Islet of Langerhans (tissue), 1 donor: ENCODE measurements at regions not wholly inside any gene's neighbourhood (a gene's known extent, or its start where the extent isn't known, plus 50 kb on each side); places are given as distances from the start of the nearest gene placed in this dataset.
"Not testable (repeated sequence)": the region's sequence is repeated elsewhere in the genome, so short reads cannot be mapped to it uniquely, and the experiment has no call there.

Source experiments
- FAIRE-seq: peaks from one replicate; lab custom pipeline; 2011; peaks lifted over from hg19 to GRCh38; lab: Jason Lieb, UNC

DNA sequence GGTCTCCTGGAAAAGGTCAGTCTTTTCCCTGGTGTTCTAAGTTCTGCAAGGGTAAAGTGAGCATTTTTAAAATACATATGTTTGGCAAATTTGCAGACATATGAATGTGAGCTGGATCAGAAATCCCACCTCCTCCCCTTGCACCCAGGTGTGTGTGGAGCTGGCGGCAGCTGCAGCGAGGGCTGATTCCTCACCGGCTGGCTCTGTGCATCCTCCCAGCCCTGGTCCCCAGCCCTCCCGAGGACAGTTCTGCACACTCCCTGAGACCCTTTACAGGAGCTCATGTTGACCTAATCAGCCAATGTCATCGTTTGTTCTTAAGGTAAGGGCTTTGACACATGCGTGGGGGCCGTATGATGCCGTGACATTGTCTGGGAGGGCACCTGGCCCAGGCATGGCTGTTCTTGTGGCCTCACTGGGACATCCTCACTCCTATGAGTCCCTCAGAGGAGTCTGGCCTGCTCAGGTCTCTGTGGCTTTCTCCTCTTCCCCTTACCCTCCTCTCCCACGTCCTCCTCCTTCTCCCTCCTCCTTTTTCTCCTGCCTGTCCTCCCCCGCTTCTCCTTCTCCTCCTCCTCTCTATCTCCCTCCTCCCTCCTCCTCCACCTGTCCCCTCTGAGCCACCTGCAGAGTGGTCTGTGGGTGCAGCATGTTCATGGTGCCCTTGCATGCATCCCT lies 289.2 kb upstream of the SFSWAP start:
- no peak for FAIRE-seq

GRCh38 chr12:131422187-131422520 lies 288.7 kb upstream of the SFSWAP start:
- FAIRE-seq = no peak

DNA sequence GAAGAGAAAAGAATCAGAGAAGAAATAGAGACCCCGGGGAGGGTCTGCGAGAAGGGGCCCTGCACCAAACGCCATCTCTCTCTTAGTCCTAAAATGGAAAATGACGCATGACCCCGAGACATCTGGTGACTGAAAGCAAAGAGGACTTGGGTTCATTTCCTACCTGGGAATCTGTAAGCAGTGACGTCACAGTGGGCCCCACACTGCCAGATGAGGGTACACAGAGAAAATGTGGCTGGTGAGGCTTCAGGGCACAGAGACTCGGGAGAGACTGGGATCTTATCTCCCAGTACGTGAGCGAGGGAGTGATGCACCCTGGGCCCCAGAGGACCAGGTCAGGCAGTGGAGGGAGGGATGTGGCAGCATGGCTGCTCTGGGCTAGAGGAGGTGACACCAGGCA lies 288.1 kb upstream of the SFSWAP start:
- no peak for FAIRE-seq

GRCh38 chr12:131424270-131424669 lies 286.6 kb upstream of the SFSWAP start:
- no peak for FAIRE-seq

- no peak for FAIRE-seq
Measured at GRCh38 chr12:131425112-131426075, 285.5 kb upstream of the SFSWAP start.

DNA sequence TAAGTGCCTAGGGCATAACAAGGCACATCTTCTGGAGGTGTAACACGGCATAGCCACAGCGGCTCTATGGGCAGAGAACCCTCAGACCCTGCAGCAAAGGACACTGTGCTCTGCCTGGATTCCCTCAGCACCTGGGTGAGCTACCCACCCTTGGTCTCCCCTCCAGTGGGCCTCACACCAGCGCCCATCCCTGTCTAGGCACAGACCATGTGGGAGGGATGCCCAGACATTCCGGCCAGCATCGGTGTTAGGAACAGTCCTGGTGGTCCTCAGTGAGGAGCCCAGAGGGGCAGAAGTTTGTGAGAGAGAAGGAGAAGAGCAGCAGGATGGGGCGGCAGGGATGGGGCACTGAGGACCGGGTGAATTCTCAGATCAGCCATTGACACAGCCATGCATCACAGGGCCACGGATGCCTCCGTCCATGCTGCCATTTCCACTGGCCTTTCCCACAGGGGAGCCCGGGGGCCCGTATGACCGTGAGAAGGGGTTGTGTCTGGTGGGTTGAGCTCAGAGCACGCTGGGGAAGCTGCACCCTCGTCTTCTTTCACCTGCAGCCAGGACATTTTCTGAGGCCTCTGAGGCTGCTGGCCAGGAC lies 282.7 kb upstream of the SFSWAP start:
- FAIRE-seq = no peak

GRCh38 chr12:131429221-131429620 lies 281.7 kb upstream of the SFSWAP start:
- FAIRE-seq = not testable (repeated sequence)

DNA sequence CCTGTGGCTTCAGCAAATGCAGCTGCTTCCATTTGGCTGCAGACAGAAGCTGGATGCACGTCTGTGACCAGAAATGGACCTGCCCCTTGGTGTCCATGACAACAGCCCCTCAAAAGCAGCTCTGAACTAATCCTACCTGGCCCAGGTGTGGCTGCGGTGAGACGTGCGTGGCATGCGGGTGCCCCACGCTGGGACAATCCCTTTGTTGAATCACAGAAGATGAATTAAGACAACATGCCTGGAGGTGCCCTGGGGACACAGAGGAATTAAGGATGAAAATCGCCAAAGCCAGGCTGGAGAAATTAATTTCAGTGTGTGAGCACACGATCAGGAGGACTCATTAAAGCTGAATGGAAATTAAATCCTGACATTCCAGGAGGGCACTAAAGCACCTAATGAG lies 281.2 kb upstream of the SFSWAP start:
- not testable (repeated sequence) for FAIRE-seq

DNA sequence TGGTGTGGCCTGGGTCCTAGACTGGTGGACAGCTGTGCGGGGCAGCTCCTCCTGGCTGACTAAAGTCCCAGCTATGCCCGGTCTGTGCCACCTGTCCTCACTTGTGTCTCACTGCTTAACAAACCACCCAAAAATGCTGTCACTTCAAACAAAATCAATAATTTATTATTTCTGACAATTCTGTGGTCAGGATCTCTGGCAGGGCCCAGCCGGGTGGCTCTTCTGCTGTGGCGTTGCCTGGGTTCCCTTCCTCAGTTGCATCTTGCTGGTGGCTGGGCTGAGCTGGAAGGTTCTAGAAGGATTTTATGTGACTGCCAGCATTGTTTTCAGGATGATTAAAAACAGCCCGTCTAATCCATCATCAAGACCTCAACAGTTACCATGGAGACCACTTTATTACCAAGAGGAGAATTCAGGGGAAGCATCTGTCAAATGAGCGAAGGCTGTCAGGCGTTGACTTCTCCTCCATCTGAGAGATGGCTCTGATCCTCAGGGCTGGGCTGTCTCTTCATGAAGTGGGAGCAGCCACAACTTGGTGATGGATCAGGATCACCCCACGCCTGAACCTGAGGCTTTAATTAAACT lies 280.6 kb upstream of the SFSWAP start:
- no peak for FAIRE-seq

DNA sequence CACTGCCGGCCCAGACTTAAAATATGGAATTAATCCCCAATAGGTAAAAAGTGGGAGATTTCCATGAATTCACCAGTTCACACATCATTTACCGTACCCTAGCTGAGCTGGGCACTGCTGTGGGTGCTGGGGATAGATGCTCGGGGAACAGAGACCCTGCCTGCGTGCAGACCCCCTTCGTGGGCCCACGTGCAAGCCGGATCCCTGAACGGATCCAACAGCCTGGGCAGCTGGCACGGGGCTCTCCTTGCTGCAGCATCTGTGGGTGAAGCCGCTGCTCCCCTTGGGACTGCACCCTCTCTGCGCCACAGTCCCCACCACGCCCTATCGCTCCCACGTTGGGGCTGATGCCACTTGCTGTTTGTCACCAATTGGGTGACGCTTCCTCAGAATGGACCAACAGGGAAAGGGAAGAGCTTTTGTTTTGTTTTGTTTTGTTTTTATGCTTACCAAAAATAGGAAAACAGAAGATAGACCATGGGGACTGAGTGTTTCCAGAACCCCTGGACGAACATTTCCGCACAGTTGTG lies 279.7 kb upstream of the SFSWAP start:
- FAIRE-seq = not testable (repeated sequence)

DNA sequence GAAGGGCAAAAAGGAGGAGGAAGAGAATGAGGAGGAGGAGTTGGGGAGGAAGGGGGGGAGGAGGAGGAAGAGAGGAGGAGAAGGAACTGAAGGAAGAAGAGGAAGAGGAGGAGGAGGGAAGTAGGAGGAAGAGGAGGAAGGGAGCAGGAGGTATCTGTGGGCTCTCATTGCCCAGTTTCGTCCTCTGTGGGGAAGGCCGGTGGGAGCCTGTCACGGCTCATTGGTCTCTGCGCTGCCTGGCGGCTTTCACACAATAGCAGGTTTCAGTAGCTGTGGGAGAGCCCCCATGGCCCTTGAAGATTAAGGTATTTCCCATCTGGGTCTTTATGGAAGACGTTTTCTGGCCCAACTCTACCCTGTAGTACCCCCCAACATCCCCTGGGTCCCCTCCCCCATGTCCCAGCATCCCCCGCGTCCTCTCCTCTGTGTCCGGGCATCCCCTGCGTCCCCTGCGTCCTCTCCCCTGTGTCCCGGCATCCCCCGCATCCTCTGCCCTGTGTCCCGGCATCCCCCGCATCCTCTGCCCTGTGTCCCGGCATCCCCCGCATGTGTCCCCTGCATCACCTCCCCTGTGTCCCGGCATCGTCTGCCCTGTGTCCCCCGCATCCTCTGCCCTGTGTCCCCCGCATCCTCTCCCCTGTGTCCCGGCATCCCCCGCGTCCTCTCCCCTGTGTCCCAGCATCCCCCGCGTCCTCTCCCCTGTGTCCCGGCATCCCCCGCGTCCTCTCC lies 278.2 kb upstream of the SFSWAP start:
- no peak for FAIRE-seq

- no peak for FAIRE-seq
Measured at GRCh38 chr12:131434208-131435125, 276.4 kb upstream of the SFSWAP start.

- no peak for FAIRE-seq
Measured at GRCh38 chr12:131436922-131437705, 273.8 kb upstream of the SFSWAP start.

- no peak for FAIRE-seq
Measured at GRCh38 chr12:131437706-131438492, 273.0 kb upstream of the SFSWAP start.

GRCh38 chr12:131438493-131438835 lies 272.4 kb upstream of the SFSWAP start:
- not testable (repeated sequence) for FAIRE-seq

DNA sequence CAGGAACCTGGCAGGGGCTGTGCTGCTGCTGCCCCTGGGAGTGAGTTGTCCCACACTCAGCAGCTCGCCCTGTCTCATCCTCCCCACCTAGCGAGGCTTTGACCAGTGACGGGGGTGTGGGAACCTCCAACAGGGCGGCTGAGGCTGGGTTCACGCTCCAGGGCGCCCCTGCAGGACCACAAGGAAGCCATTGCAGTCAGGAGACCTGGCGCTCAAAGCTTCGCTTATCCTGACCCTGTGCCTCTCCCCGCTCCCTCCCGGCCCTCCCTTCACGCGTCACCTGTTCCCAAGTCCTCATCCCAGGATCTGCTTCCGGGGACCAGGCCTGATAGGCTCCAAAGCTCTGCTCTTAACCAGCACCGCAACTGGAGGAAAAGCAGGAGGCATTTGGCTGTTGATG lies 272.0 kb upstream of the SFSWAP start:
- FAIRE-seq = no peak

DNA sequence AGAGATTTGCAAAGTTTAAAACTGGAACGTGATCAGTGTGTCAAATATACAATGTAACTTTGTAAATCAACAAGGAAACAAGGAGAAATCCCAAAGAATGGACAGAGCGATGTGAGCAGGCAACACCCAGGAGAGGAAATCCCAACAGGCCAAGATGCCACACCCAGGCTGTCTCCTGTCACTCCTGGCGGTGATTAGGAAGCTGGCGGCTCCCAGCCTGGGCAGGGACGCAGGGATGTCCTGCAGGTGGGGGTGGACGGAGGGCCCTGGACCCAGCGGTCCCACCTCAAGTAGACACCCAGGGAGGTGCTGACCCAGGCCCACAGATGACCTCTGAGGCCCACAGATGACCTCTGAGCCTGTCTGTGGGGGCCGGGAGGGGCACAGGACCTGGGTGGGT lies 271.1 kb upstream of the SFSWAP start:
- not testable (repeated sequence) for FAIRE-seq

- not testable (repeated sequence) for FAIRE-seq
Measured at GRCh38 chr12:131440209-131441059, 270.5 kb upstream of the SFSWAP start.
